HCT116 (cell line): ENCODE measurements at regions not wholly inside any gene's neighbourhood (a gene's known extent, or its start where the extent isn't known, plus 50 kb on each side); places are given as distances from the start of the nearest gene placed in this dataset.

ENCODE experiments used
- ATAC-seq: fragments of 200-7000 bp; cut with Tn5 transposase; 2 replicates; pipeline ENCODE4 v1.9.1; 2020; ENCODE audit warnings: mild to moderate bottlenecking, moderate library complexity
- BruUV-seq: library from RNA; stranded (reverse); fragments of 400-500 nt; replicated peaks from 2 replicates; lab custom pipeline; 2021; lab: Mats Ljungman, UMichigan
- CTCF ChIA-PET: fragments of 300-600 bp; sonication (Branson Sonifier 250); formaldehyde crosslinking; loops from one replicate; lab custom pipeline; 2021; ENCODE audit warnings: antibody characterized with exemption; lab: Charles Lee
- POLR2A ChIA-PET: fragments of 300-600, 350-600 bp; sonication (Branson Sonifier 250); formaldehyde crosslinking; loops from one replicate; lab custom pipeline; 2021; ENCODE audit warnings: antibody characterized with exemption; lab: Charles Lee
- RAD21 ChIA-PET, 2 experiments: fragments of 300-600 bp; sonication (Branson Sonifier 250); formaldehyde crosslinking; loops; one replicate each; lab custom pipeline; 2023; ENCODE audit warnings: low total read pairs in 2 of 2; ENCODE audit not compliant: uncharacterized antibody in 2 of 2, unreplicated experiment in 2 of 2, low non-redundant PET in 1 of 2; lab: Charles Lee
- DNase-seq: peaks from one replicate; pipeline ENCODE4 v3.0.0-alpha.2; 2010; ENCODE audit warnings: low read depth, low spot score
- H2AFZ ChIP-seq: fragments of 200-600 bp; shearing (Covaris generic), sonication (generic); 2 replicates; pipeline ENCODE4 v1.6.1; 2017; ENCODE audit warnings: low read depth, mixed run types, mixed read lengths, antibody characterized with exemption, low read length; ENCODE audit not compliant: poor library complexity, severe bottlenecking
- H3K27ac ChIP-seq: 2 replicates; pipeline ENCODE4 v1.5.1; 2012; ENCODE audit warnings: low read depth, low read length
- H3K27me3 ChIP-seq: fragments of 200-600 bp; sonication (generic); 2 replicates; pipeline ENCODE4 v1.6.1; 2016; ENCODE audit warnings: mixed run types, low read length, mixed read lengths; ENCODE audit not compliant: insufficient read depth
- H3K36me3 ChIP-seq, 2 experiments: fragments of 200-500 bp in 1 of 2; fragments of 200-600 bp in 1 of 2; sonication (Bioruptor generic) in 1 of 2; sonication (generic) in 1 of 2; 2 replicates each; pipeline versions ENCODE4 v1.5.1 to v1.6.1; 2014 to 2016; ENCODE audit warnings: low read length in 2 of 2, inconsistent platforms in 1 of 2, mixed read lengths in 1 of 2, mixed run types in 1 of 2; ENCODE audit not compliant: insufficient read depth in 2 of 2, control insufficient read depth in 1 of 2
- H3K4me1 ChIP-seq, 2 experiments: fragments of 200-600 bp in 1 of 2; sonication (generic) in 1 of 2; 2 replicates each; pipeline versions ENCODE4 v1.5.1 to v1.6.1; 2012 to 2017; ENCODE audit warnings: low read length in 2 of 2, inconsistent platforms in 1 of 2, mild to moderate bottlenecking in 1 of 2, mixed read lengths in 1 of 2, mixed run types in 1 of 2, moderate library complexity in 1 of 2; ENCODE audit not compliant: insufficient read depth in 2 of 2, control insufficient read depth in 1 of 2
- H3K4me2 ChIP-seq: fragments of 200-600 bp; sonication (generic); 2 replicates; pipeline ENCODE4 v1.6.1; 2017; ENCODE audit warnings: mixed run types, low read length, mixed read lengths
- H3K4me3 ChIP-seq, 2 experiments: fragments of 200-600 bp in 1 of 2; sonication (generic) in 1 of 2; replicated peaks in 1 of 2; 2 replicates each; pipeline ENCODE4 v1.5.1; 2011 to 2016; ENCODE audit warnings: low read length in 2 of 2, control low read depth in 1 of 2, low read depth in 1 of 2, mild to moderate bottlenecking in 1 of 2, mixed read lengths in 1 of 2, mixed run types in 1 of 2
- H3K79me2 ChIP-seq: fragments of 200-600 bp; sonication (generic); 2 replicates; pipeline ENCODE4 v1.6.1; 2017; ENCODE audit warnings: mild to moderate bottlenecking, mixed run types, low read length, moderate library complexity, mixed read lengths; ENCODE audit not compliant: insufficient read depth
- H3K9ac ChIP-seq: fragments of 200-600 bp; sonication (generic); 2 replicates; pipeline ENCODE4 v1.6.1; 2016; ENCODE audit warnings: low read length, mixed read lengths
- H3K9me2 ChIP-seq: fragments of 200-600 bp; sonication (generic), shearing (Covaris generic); 2 replicates; pipeline ENCODE4 v1.6.1; 2017; ENCODE audit warnings: mixed run types, mild to moderate bottlenecking, moderate library complexity; ENCODE audit not compliant: insufficient read depth
- H3K9me3 ChIP-seq, 2 experiments: fragments of 200-500 bp in 1 of 2; fragments of 200-600 bp in 1 of 2; sonication (Bioruptor generic) in 1 of 2; sonication (generic) in 1 of 2; 2 replicates each; pipeline ENCODE4 v1.6.1; 2014 to 2017; ENCODE audit warnings: low read length in 2 of 2, mixed read lengths in 2 of 2, inconsistent platforms in 1 of 2, low read depth in 1 of 2, mild to moderate bottlenecking in 1 of 2, mixed run types in 1 of 2, moderate library complexity in 1 of 2; ENCODE audit not compliant: control insufficient read depth in 1 of 2, insufficient read depth in 1 of 2
- H4K20me1 ChIP-seq: fragments of 200-600 bp; sonication (generic), shearing (Covaris generic); 2 replicates; pipeline ENCODE4 v1.6.1; 2017; ENCODE audit warnings: mixed run types, mild to moderate bottlenecking, moderate library complexity; ENCODE audit not compliant: insufficient read depth
- CTCF ChIP-seq, 3 experiments: fragments of 200-600 bp in 1 of 3; sonication (generic) in 1 of 3; IDR thresholded peaks in 2 of 3; conservative IDR thresholded peaks in 1 of 3; 2 replicates each; pipeline ENCODE4 v1.5.1; 2012 to 2017; ENCODE audit warnings: low read depth in 2 of 3, low read length in 2 of 3, antibody characterized with exemption in 1 of 3, borderline replicate concordance in 1 of 3, control low read depth in 1 of 3, mild to moderate bottlenecking in 1 of 3, mixed read lengths in 1 of 3, mixed run types in 1 of 3, moderate library complexity in 1 of 3; ENCODE audit not compliant: insufficient read depth in 1 of 3
- ELF1 ChIP-seq: IDR thresholded peaks from 2 replicates; pipeline ENCODE4 v1.6.1; 2012; ENCODE audit warnings: low read depth, borderline replicate concordance
- EZH2phosphoT487 ChIP-seq: fragments of 200-600 bp; IDR thresholded peaks from 2 replicates; pipeline ENCODE4 v1.6.1; 2018; ENCODE audit warnings: antibody characterized with exemption, borderline replicate concordance
- JUND ChIP-seq: IDR thresholded peaks from 2 replicates; pipeline ENCODE4 v1.6.1; 2012
- MAX ChIP-seq: IDR thresholded peaks from 2 replicates; pipeline ENCODE4 v1.6.1; 2012
- POLR2A ChIP-seq: IDR thresholded peaks from 2 replicates; pipeline ENCODE4 v1.7.0; 2011; ENCODE audit warnings: borderline replicate concordance; ENCODE audit not compliant: insufficient read depth, insufficient read length; ENCODE audit errors: extremely low read depth
- POLR2AphosphoS5 ChIP-seq: IDR thresholded peaks from 2 replicates; pipeline ENCODE4 v1.6.1; 2011; ENCODE audit warnings: mild to moderate bottlenecking, low read depth, low read length, moderate library complexity
- RAD21 ChIP-seq: IDR thresholded peaks from 2 replicates; pipeline ENCODE4 v1.6.1; 2012; ENCODE audit warnings: low read depth, mild to moderate bottlenecking
- SIN3A ChIP-seq: IDR thresholded peaks from 2 replicates; pipeline ENCODE4 v1.6.1; 2012; ENCODE audit warnings: low read depth
- ZFX ChIP-seq: fragments of 450-650 bp; IDR thresholded peaks from 2 replicates; pipeline ENCODE4 v1.6.1; 2017
- ZNF274 ChIP-seq: fragments of 200-500 bp; sonication (Bioruptor generic); IDR thresholded peaks from 2 replicates; pipeline ENCODE4 v1.6.1; 2014; ENCODE audit warnings: mild to moderate bottlenecking, low read depth, low read length, inconsistent platforms
- intact Hi-C: fragments of 100-400 bp; cut with micrococcal nuclease; formaldehyde crosslinking; loops from 2 replicates; pipeline ENCODE4 v1.10.0; 2022
- TF ChIP-seq, protein P1 (sequence below): IDR thresholded peaks from 2 replicates; pipeline ENCODE4 v1.6.1; 2011; ENCODE audit warnings: mild to moderate bottlenecking, low read length, moderate library complexity; ENCODE audit not compliant: insufficient replicate concordance; ENCODE audit errors: extremely low read depth
- TF ChIP-seq, protein P2 (sequence below): IDR thresholded peaks from 2 replicates; pipeline ENCODE4 v1.6.1; 2012; ENCODE audit warnings: low read depth

DNA sequence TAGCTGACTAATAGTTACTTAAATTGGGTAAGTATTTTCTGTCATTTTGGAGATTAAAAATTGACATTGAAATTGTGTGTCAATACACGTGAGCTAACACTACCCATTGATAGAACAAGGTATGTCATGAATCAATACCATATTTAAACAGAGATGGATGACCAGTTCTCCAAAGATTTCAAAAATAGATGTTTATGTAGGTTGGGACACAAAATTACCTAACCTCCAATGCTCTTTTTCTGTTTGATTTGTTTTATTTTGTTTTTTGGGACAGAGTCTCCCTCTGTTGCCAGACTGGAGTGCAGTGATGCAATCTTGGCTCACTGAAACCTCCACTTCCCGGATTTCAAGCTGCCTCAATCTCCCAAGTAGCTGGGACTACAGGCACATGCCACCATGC, 1491.7 kb downstream of the GRIK2 start:
- H3K27ac ChIP-seq = no peak overlapping the region
- DNase-seq = no peak
- H3K27me3 ChIP-seq = no peaks in the 10 kb centered on the region
- intact Hi-C loops = no loop called here
- no peaks in the 10 kb centered on the region for H3K9me2 ChIP-seq
- H4K20me1 ChIP-seq = no peaks in the 10 kb centered on the region
- CTCF ChIA-PET = no interaction called here
- no peak overlapping the region for H3K4me3 ChIP-seq
- H2AFZ ChIP-seq = no peak overlapping the region
- ATAC-seq = no peak
- TF ChIP-seq, protein P1, sequence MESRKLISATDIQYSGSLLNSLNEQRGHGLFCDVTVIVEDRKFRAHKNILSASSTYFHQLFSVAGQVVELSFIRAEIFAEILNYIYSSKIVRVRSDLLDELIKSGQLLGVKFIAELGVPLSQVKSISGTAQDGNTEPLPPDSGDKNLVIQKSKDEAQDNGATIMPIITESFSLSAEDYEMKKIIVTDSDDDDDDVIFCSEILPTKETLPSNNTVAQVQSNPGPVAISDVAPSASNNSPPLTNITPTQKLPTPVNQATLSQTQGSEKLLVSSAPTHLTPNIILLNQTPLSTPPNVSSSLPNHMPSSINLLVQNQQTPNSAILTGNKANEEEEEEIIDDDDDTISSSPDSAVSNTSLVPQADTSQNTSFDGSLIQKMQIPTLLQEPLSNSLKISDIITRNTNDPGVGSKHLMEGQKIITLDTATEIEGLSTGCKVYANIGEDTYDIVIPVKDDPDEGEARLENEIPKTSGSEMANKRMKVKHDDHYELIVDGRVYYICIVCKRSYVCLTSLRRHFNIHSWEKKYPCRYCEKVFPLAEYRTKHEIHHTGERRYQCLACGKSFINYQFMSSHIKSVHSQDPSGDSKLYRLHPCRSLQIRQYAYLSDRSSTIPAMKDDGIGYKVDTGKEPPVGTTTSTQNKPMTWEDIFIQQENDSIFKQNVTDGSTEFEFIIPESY = no peak
- TF ChIP-seq EZH2phosphoT487 = no peak
- TF ChIP-seq, protein P2, sequence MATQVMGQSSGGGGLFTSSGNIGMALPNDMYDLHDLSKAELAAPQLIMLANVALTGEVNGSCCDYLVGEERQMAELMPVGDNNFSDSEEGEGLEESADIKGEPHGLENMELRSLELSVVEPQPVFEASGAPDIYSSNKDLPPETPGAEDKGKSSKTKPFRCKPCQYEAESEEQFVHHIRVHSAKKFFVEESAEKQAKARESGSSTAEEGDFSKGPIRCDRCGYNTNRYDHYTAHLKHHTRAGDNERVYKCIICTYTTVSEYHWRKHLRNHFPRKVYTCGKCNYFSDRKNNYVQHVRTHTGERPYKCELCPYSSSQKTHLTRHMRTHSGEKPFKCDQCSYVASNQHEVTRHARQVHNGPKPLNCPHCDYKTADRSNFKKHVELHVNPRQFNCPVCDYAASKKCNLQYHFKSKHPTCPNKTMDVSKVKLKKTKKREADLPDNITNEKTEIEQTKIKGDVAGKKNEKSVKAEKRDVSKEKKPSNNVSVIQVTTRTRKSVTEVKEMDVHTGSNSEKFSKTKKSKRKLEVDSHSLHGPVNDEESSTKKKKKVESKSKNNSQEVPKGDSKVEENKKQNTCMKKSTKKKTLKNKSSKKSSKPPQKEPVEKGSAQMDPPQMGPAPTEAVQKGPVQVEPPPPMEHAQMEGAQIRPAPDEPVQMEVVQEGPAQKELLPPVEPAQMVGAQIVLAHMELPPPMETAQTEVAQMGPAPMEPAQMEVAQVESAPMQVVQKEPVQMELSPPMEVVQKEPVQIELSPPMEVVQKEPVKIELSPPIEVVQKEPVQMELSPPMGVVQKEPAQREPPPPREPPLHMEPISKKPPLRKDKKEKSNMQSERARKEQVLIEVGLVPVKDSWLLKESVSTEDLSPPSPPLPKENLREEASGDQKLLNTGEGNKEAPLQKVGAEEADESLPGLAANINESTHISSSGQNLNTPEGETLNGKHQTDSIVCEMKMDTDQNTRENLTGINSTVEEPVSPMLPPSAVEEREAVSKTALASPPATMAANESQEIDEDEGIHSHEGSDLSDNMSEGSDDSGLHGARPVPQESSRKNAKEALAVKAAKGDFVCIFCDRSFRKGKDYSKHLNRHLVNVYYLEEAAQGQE = no peak
- no peak for TF ChIP-seq CTCF (IDR thresholded peaks at IDR 0.05 in 2 of 3, conservative IDR thresholded peaks at IDR 0.05 in 1 of 3; ENCODE audit: borderline replicate concordance in 1 of 3, insufficient read depth in 1 of 3, low read depth in 2 of 3, low read length in 2 of 3)
- no peak for TF ChIP-seq MAX
- no peak for TF ChIP-seq POLR2AphosphoS5
- no peak for TF ChIP-seq RAD21
- no peak for TF ChIP-seq ELF1
- TF ChIP-seq POLR2A = no peak
- TF ChIP-seq SIN3A = no peak
- TF ChIP-seq ZFX = no peak
- TF ChIP-seq JUND = no peak
- no peak for TF ChIP-seq ZNF274
- TF ChIP-seq, all 23 proteins: peak for 0
- no peaks in the 10 kb centered on the region for H3K79me2 ChIP-seq
- RAD21 ChIA-PET = no interaction called here
- H3K9me3 ChIP-seq = no peaks in the 10 kb centered on the region
- H3K9ac ChIP-seq = no peak overlapping the region
- no peaks in the 10 kb centered on the region for H3K4me1 ChIP-seq
- no TSS peak for BruUV-seq
- POLR2A ChIA-PET = no interaction called here
- no peak overlapping the region for H3K4me2 ChIP-seq
- no peaks in the 10 kb centered on the region for H3K36me3 ChIP-seq
